Upper lobe of left lung (tissue), 6 donors: ENCODE measurements at regions not wholly inside any gene's neighbourhood (a gene's known extent, or its start where the extent isn't known, plus 50 kb on each side); places are given as distances from the start of the nearest gene placed in this dataset.
"Not testable (repeated sequence)": the region's sequence is repeated elsewhere in the genome, so short reads cannot be mapped to it uniquely, and the experiment has no call there.

ENCODE experiments used
- ATAC-seq, 2 donors: fragments of 200-7000 bp; cut with Tn5 transposase; one replicate each; pipeline ENCODE4 v1.9.1; 2022; ENCODE audit warnings: mild to moderate bottlenecking in 2 of 2, moderate library complexity in 2 of 2; ENCODE audit not compliant: low FRiP score in 2 of 2
- DNase-seq, 2 donors: peaks; one replicate each; pipeline ENCODE4 v3.0.0-alpha.2; 2019 to 2020
- H3K27ac ChIP-seq, 4 donors: fragments of 200-600 bp; sonication (generic); one replicate each; pipeline ENCODE4 v1.5.1; 2016 to 2019
- H3K27me3 ChIP-seq, 4 donors: fragments of 200-600 bp; sonication (generic); one replicate each; pipeline ENCODE4 v1.5.1; 2017 to 2019
- H3K36me3 ChIP-seq, 4 donors: fragments of 200-600 bp; sonication (generic); one replicate each; pipeline ENCODE4 v1.5.1; 2016 to 2019
- H3K4me1 ChIP-seq, 4 donors: fragments of 200-600 bp; sonication (generic); one replicate each; pipeline ENCODE4 v1.5.1; 2018 to 2019
- H3K4me3 ChIP-seq, 4 donors: fragments of 200-600 bp; sonication (generic); one replicate each; pipeline ENCODE4 v1.5.1; 2017 to 2019; ENCODE audit warnings: mild to moderate bottlenecking in 2 of 4, moderate library complexity in 1 of 4
- H3K9me3 ChIP-seq, 4 donors: fragments of 200-600 bp; sonication (generic); one replicate each; pipeline ENCODE4 v1.5.1; 2018 to 2019
- EP300 ChIP-seq, 4 donors: sonication (generic); formaldehyde crosslinking; IDR thresholded peaks; one replicate each; pipeline ENCODE4 v1.5.1; 2017; ENCODE audit warnings: antibody characterized with exemption in 4 of 4, control low read depth in 2 of 4
- POLR2A ChIP-seq, 4 donors: fragments of 450-650 bp; IDR thresholded peaks; one replicate each; pipeline ENCODE4 v1.5.1; 2016 to 2017; ENCODE audit warnings: antibody characterized with exemption in 4 of 4, mild to moderate bottlenecking in 2 of 4
- POLR2AphosphoS5 ChIP-seq, 2 donors: sonication (generic); formaldehyde crosslinking; IDR thresholded peaks; one replicate each; pipeline ENCODE4 v1.5.1; 2017; ENCODE audit warnings: antibody characterized with exemption in 2 of 2
- WGBS, 2 donors: methylation state at CpG; one replicate each; pipeline ENCODE4 v1.1.5; 2017 to 2018; 5-methylcytosine and 5-hydroxymethylcytosine counted together
- TF ChIP-seq, protein P1 (sequence below), 6 experiments: fragments of 450-650 bp in 4 of 6; fragments of 200-600 bp in 2 of 6; sonication (generic) in 2 of 6; IDR thresholded peaks; one replicate each; pipeline ENCODE4 v1.5.1; 2016 to 2019; ENCODE audit warnings: antibody characterized with exemption in 6 of 6
- donor health status: DM: no; HTN: no; CAD: no; lungs with moderate emphysema.
- donor health status: DM: no; HTN: yes; CAD: no; lungs with severe emphysema.

DNA sequence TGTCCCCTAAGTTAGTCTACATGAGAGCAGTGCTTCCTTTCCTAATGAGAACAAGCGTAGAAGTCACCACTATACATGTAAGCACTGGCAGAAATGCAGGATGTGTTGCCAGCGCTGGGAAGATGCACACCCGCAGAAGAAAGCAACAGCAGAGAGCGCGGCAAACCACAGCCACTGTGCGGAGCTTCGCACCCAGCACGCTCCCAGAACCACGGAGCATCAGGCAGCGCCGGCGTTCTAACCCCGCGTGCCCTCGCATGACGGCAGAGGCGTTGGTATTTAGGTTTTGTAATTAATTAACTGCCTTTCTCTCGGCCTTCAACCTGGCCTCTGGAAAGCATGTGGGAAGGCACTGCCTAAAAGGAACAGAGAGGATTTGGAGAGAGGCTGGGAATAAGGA is 69.1 kb downstream of the OLIG1 start:
- Histone ChIP-seq H3K27me3 (no peaks in the 10 kb centered on the region), H3K36me3 (no peaks in the 10 kb centered on the region), H3K9me3 (no peaks in the 10 kb centered on the region), H3K4me1 (no peaks in the 10 kb centered on the region), H3K4me3 (no peak overlapping the region), H3K27ac (no peak overlapping the region)
- TF ChIP-seq POLR2A (IDR thresholded peaks at IDR 0.05) (no peak), EP300 (IDR thresholded peaks at IDR 0.05) (no peak), POLR2AphosphoS5 (IDR thresholded peaks at IDR 0.05) (no peak)
- TF ChIP-seq, protein P1, sequence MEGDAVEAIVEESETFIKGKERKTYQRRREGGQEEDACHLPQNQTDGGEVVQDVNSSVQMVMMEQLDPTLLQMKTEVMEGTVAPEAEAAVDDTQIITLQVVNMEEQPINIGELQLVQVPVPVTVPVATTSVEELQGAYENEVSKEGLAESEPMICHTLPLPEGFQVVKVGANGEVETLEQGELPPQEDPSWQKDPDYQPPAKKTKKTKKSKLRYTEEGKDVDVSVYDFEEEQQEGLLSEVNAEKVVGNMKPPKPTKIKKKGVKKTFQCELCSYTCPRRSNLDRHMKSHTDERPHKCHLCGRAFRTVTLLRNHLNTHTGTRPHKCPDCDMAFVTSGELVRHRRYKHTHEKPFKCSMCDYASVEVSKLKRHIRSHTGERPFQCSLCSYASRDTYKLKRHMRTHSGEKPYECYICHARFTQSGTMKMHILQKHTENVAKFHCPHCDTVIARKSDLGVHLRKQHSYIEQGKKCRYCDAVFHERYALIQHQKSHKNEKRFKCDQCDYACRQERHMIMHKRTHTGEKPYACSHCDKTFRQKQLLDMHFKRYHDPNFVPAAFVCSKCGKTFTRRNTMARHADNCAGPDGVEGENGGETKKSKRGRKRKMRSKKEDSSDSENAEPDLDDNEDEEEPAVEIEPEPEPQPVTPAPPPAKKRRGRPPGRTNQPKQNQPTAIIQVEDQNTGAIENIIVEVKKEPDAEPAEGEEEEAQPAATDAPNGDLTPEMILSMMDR (IDR thresholded peaks at IDR 0.05) = no peak
- DNase-seq (peak in 1 of 2 donors; percentile 49), ATAC-seq (no peak)
- WGBS, 2 donors = 65 to 83% methylated on average over 18 of the region's 18 CpGs

DNA sequence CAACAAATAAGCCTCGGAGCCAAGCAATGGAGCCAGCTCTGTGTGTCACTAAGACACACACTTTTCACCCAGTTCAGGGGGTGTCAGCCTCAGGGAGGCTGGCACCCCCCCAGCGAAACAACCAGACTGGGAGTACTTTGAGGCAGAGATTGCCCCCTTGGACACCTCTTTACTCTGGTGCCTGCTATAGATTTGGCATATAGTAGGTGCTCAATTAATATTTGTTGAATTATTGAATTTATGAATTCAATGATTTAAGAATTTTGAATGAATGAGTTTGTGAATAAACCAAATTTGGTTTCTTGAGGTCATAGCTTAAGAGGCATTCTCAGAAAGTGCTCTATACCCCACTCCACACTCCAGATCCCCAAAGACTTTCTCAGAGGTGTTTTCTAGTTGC is 70.3 kb downstream of the OLIG1 start:
- ATAC-seq (no peak), DNase-seq (no peak)
- Histone ChIP-seq H3K4me1 (no peaks in the 10 kb centered on the region), H3K27me3 (no peaks in the 10 kb centered on the region), H3K9me3 (no peaks in the 10 kb centered on the region), H3K4me3 (no peak overlapping the region), H3K27ac (no peak overlapping the region), H3K36me3 (no peaks in the 10 kb centered on the region)
- no peak for TF ChIP-seq POLR2AphosphoS5 (IDR thresholded peaks at IDR 0.05)
- TF ChIP-seq POLR2A (IDR thresholded peaks at IDR 0.05) = no peak
- TF ChIP-seq EP300 (IDR thresholded peaks at IDR 0.05) = no peak
- TF ChIP-seq, protein P1 (IDR thresholded peaks at IDR 0.05) = no peak
- WGBS, 2 donors = 77 to 94% methylated on average over 2 of the region's 2 CpGs

DNA sequence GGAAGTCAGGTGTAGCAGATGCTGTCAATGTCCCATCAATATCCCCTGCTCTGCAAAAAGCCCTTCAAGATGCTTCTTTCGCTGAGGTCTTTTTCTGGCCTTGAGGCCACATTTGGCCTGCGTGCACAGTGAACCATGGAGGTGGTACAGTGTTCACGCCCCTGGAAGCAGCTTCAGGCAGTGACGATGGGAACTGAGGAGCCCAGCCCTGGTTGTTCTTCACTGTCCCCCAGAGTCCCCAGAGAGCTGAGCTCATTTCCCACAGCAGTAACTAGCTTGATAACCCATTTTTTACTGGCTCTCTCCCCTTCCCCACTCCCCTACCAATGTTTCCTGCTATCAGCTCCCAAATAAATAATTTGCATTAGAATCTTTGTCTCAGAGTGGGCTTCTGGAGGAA is 76.5 kb downstream of the OLIG1 start:
- H3K9me3 ChIP-seq = no peaks in the 10 kb centered on the region
- WGBS, 2 donors = 73 to 79% methylated on average over 3 to 4 of the region's 4 CpGs
- H3K4me3 ChIP-seq = no peak overlapping the region

DNA sequence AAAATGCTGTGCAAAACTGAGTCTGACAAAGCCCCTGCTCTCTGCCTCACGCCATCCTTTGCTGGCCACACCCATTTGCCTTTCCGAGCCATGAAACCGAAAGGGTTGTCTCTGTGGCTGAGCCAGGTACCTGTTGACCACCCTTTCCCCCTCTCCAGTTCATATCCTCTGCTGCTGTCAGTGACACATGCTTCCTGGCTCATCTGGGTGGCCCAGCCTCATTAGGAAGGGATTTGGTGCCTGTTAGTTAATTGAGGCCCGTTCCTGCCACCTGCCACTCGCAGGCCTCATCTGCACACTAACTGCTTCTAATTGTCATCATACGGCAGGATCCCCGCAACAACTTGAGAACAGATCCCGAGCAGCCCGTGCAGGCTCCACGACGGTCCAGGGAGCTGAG is 79.2 kb downstream of the OLIG1 start:
- no peaks in the 10 kb centered on the region for H3K27me3 ChIP-seq
- 78 to 84% methylated on average over 11 of the region's 11 CpGs for WGBS, 2 donors

More for the DNA sequence above, 76.5 kb downstream of the OLIG1 start:
- H3K27ac ChIP-seq = no peak overlapping the region
- no peaks in the 10 kb centered on the region for H3K27me3 ChIP-seq
- H3K36me3 ChIP-seq = no peaks in the 10 kb centered on the region
- H3K4me1 ChIP-seq = no peaks in the 10 kb centered on the region
- ATAC-seq (no peak), DNase-seq (no peak)
- TF ChIP-seq POLR2AphosphoS5 (IDR thresholded peaks at IDR 0.05) (no peak), POLR2A (IDR thresholded peaks at IDR 0.05) (no peak), EP300 (IDR thresholded peaks at IDR 0.05) (no peak)
- TF ChIP-seq, protein P1 (IDR thresholded peaks at IDR 0.05) = no peak

DNA sequence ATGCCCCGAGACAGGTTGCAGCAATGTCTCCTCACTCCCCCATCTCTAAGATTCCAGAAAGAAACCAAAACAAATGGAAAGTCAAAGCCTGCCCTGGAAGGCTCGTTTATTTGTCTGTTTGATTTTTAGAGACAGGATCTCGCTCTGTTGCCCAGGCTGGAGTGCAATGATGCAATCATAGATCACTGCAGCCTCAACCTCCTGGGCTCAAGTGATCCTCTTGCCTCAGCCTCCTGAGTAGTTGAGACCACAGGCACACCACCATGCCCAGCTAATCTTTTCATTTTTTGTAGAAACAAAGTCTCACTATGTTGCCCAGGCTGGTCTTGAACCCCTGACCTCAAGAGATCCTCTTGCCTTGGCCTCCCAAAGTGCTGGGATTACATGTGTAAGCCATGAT is 78.8 kb upstream of the IFNAR2 start:
- ATAC-seq, H3K4me3 ChIP-seq, H3K27me3 ChIP-seq, H3K36me3 ChIP-seq, H3K9me3 ChIP-seq, H3K27ac ChIP-seq, H3K4me1 ChIP-seq, DNase-seq: not testable (repeated sequence)
- WGBS, 2 donors = 77 to 84% methylated on average over 3 of the region's 3 CpGs

More for the DNA sequence above, 79.2 kb downstream of the OLIG1 start:
- no peak for ATAC-seq
- DNase-seq = no peak
- Histone ChIP-seq H3K27ac (no peak overlapping the region), H3K9me3 (no peaks in the 10 kb centered on the region), H3K4me1 (no peaks in the 10 kb centered on the region), H3K4me3 (no peak overlapping the region), H3K36me3 (no peaks in the 10 kb centered on the region)
- no peak for TF ChIP-seq POLR2AphosphoS5 (IDR thresholded peaks at IDR 0.05)
- TF ChIP-seq POLR2A (IDR thresholded peaks at IDR 0.05) = no peak
- TF ChIP-seq EP300 (IDR thresholded peaks at IDR 0.05) = no peak
- TF ChIP-seq, protein P1 (IDR thresholded peaks at IDR 0.05) = no peak
